ENCODE measurements at regions not wholly inside any gene's neighbourhood (a gene's known extent, or its start where the extent isn't known, plus 50 kb on each side); places are given as distances from the start of the nearest gene placed in this dataset.

- Histone ChIP-seq H4K20me1 (ENCODE audit: insufficient read depth) (no peaks in the 10 kb centered on the region), H3K27ac (ENCODE audit: low read depth in 2 of 2, low read length in 1 of 2) (no peak overlapping the region), H3K4me2 (no peak overlapping the region), H3K9me2 (no peaks in the 10 kb centered on the region), H3K9ac (no peak overlapping the region), H3K9me3 (no peaks in the 10 kb centered on the region), H3K79me2 (ENCODE audit: insufficient read depth) (no peaks in the 10 kb centered on the region), H3K4me1 (ENCODE audit: control insufficient read depth in 1 of 2, insufficient read depth in 2 of 2, low read depth in 1 of 2, low read length in 1 of 2) (peaks cover 0 to 3% of the 10 kb centered on the region in 2 experiments; a peak in 1 of 4 replicates), H3K36me3 (replicated peaks in 1 of 2; ENCODE audit: control insufficient read depth in 1 of 2, insufficient read depth in 2 of 2, low read length in 1 of 2) (no peaks in the 10 kb centered on the region), H3K27me3 (ENCODE audit: insufficient read depth) (no peaks in the 10 kb centered on the region), H2AFZ (ENCODE audit: low read depth) (no peak overlapping the region), H3K4me3 (ENCODE audit: low read depth in 2 of 2, low read length in 1 of 2) (no peak overlapping the region), H3F3A (replicated peaks; ENCODE audit: insufficient read depth) (no peaks in the 10 kb centered on the region)
- DNase-seq = no peak
- TF ChIP-seq REST (IDR thresholded peaks at IDR 0.05; ENCODE audit: low read depth, low read length) = no peak
- no peak for TF ChIP-seq RXRA (IDR thresholded peaks at IDR 0.05; ENCODE audit: borderline replicate concordance, low read depth)
- TF ChIP-seq CHD2 (IDR thresholded peaks at IDR 0.05; ENCODE audit: low read length, partially characterized antibody) = no peak
- TF ChIP-seq SIN3A (IDR thresholded peaks at IDR 0.05; ENCODE audit: borderline replicate concordance, low read depth, low read length) = no peak
- TF ChIP-seq RAD21 (IDR thresholded peaks at IDR 0.05; ENCODE audit: low read length) = peak; percentile 26
- TF ChIP-seq SMC3 (IDR thresholded peaks at IDR 0.05; ENCODE audit: low read depth, low read length) = 0 out of 2 replicates have a peak, but pooled peaks have one; percentile 9
- WGBS (ENCODE audit: low lambda C conversion rate) = 10% methylated on average over 4 of the region's 4 CpGs
- POLR2A ChIA-PET = no interaction called here
- CTCF ChIA-PET = interaction anchor here (0.9 kb wide), 1 partner anchor 16 kb away, joined by 3 read pairs; no protein-coding TSS in a partner anchor
Measured at GRCh38 chr19:33953592-33953991, 156.9 kb downstream of the KCTD15 start.

- Histone ChIP-seq H3K9me2 (no peaks in the 10 kb centered on the region), H3K4me2 (no peak overlapping the region), H3K9me3 (no peaks in the 10 kb centered on the region), H4K20me1 (ENCODE audit: insufficient read depth) (no peaks in the 10 kb centered on the region), H3K79me2 (ENCODE audit: insufficient read depth) (no peaks in the 10 kb centered on the region), H3K27me3 (ENCODE audit: insufficient read depth) (no peaks in the 10 kb centered on the region), H3K4me1 (ENCODE audit: control insufficient read depth in 1 of 2, insufficient read depth in 2 of 2, low read depth in 1 of 2, low read length in 1 of 2) (peaks cover 0 to 3% of the 10 kb centered on the region in 2 experiments; a peak in 1 of 4 replicates), H3K27ac (ENCODE audit: low read depth in 2 of 2, low read length in 1 of 2) (no peak overlapping the region), H3K4me3 (ENCODE audit: low read depth in 2 of 2, low read length in 1 of 2) (no peak overlapping the region), H2AFZ (ENCODE audit: low read depth) (no peak overlapping the region), H3F3A (replicated peaks; ENCODE audit: insufficient read depth) (no peaks in the 10 kb centered on the region), H3K36me3 (replicated peaks in 1 of 2; ENCODE audit: control insufficient read depth in 1 of 2, insufficient read depth in 2 of 2, low read length in 1 of 2) (no peaks in the 10 kb centered on the region), H3K9ac (no peak overlapping the region)
- ChIA-PET CTCF (interaction anchor here (0.7 to 1.1 kb wide), 2 partner anchors 160 to 177 kb away, joined by 3 read pairs; no protein-coding TSS in a partner anchor), POLR2A (interaction anchor here (0.6 kb wide), 1 partner anchor 9 kb away, joined by 4 read pairs; no protein-coding TSS in a partner anchor)
- DNase-seq = no peak
- TF ChIP-seq REST (IDR thresholded peaks at IDR 0.05; ENCODE audit: low read depth, low read length) (no peak), NRF1 (IDR thresholded peaks at IDR 0.05; ENCODE audit: low read depth, low read length) (no peak), RXRA (IDR thresholded peaks at IDR 0.05; ENCODE audit: borderline replicate concordance, low read depth) (no peak)
- WGBS (ENCODE audit: low lambda C conversion rate) = 6% methylated on average over 2 of the region's 2 CpGs
Measured at GRCh38 chr19:33954686-33955085, 158.0 kb downstream of the KCTD15 start.

Measured in SK-N-SH (cell line).